Right atrium auricular region (tissue), 2 donors: ENCODE measurements at regions not wholly inside any gene's neighbourhood (a gene's known extent, or its start where the extent isn't known, plus 50 kb on each side); places are given as distances from the start of the nearest gene placed in this dataset.

Experiments
- DNase-seq: peaks from one replicate; pipeline ENCODE4 v3.0.0-alpha.2; 2019; ENCODE audit warnings: low spot score
- H3K27ac ChIP-seq, 2 donors: fragments of 200-600 bp; sonication (generic); 1 replicate in 1 of 2; 2 replicates in 1 of 2; pipeline ENCODE4 v1.5.1; 2016 to 2019
- H3K27me3 ChIP-seq, 2 donors: fragments of 200-600 bp; sonication (generic); one replicate each; pipeline versions ENCODE4 v1.5.1 to v1.6.0; 2017 to 2019
- H3K36me3 ChIP-seq: fragments of 200-600 bp; sonication (generic); one replicate; pipeline ENCODE4 v1.5.1; 2016
- H3K4me1 ChIP-seq, 2 donors: fragments of 200-600 bp; sonication (generic); one replicate each; pipeline versions ENCODE4 v1.5.1 to v1.6.0; 2017 to 2019
- H3K4me3 ChIP-seq, 2 donors: fragments of 200-600 bp; sonication (generic); 1 replicate in 1 of 2; 2 replicates in 1 of 2; pipeline ENCODE4 v1.5.1; 2017 to 2019; ENCODE audit warnings: mild to moderate bottlenecking in 1 of 2, moderate library complexity in 1 of 2
- H3K9me3 ChIP-seq, 2 donors: fragments of 200-600 bp; sonication (generic); one replicate each; pipeline ENCODE4 v1.5.1; 2019
- CTCF ChIP-seq, 2 donors: fragments of 200-600 bp; sonication (generic); IDR thresholded peaks; one replicate each; pipeline ENCODE4 v1.5.1; 2019; ENCODE audit warnings: antibody characterized with exemption in 2 of 2

- DNase-seq = no peak
- Histone ChIP-seq H3K4me3 (no peak overlapping the region), H3K27ac (no peak overlapping the region), H3K27me3 (no peaks in the 10 kb centered on the region), H3K36me3 (no peaks in the 10 kb centered on the region), H3K4me1 (no peaks in the 10 kb centered on the region), H3K9me3 (no peaks in the 10 kb centered on the region)
- TF ChIP-seq CTCF (IDR thresholded peaks at IDR 0.05) = no peak
These were observed 1140.6 kb upstream of the LRRTM1 start for GRCh38 chr2:81445176-81445575.

GRCh38 chr2:81437456-81438000 is 1133.0 kb upstream of the LRRTM1 start:
- no peak for DNase-seq
- no peak overlapping the region for H3K4me3 ChIP-seq
- TF ChIP-seq CTCF (IDR thresholded peaks at IDR 0.05) = no peak
- no peak overlapping the region for H3K27ac ChIP-seq
- no peaks in the 10 kb centered on the region for H3K36me3 ChIP-seq
- no peaks in the 10 kb centered on the region for H3K4me1 ChIP-seq
- H3K9me3 ChIP-seq = no peaks in the 10 kb centered on the region
- no peaks in the 10 kb centered on the region for H3K27me3 ChIP-seq

- H3K9me3 ChIP-seq = no peaks in the 10 kb centered on the region
- no peaks in the 10 kb centered on the region for H3K36me3 ChIP-seq
- DNase-seq = no peak
- no peak overlapping the region for H3K27ac ChIP-seq
- TF ChIP-seq CTCF (IDR thresholded peaks at IDR 0.05) = no peak
- no peaks in the 10 kb centered on the region for H3K4me1 ChIP-seq
- no peaks in the 10 kb centered on the region for H3K27me3 ChIP-seq
- H3K4me3 ChIP-seq = no peak overlapping the region
These were observed 1131.7 kb upstream of the LRRTM1 start for GRCh38 chr2:81436256-81436655.

GRCh38 chr2:81412681-81413080 is 1108.1 kb upstream of the LRRTM1 start:
- Histone ChIP-seq H3K9me3 (no peaks in the 10 kb centered on the region), H3K27ac (no peak overlapping the region), H3K4me1 (no peaks in the 10 kb centered on the region), H3K27me3 (no peaks in the 10 kb centered on the region), H3K4me3 (no peak overlapping the region), H3K36me3 (no peaks in the 10 kb centered on the region)
- TF ChIP-seq CTCF (IDR thresholded peaks at IDR 0.05) = no peak
- DNase-seq = no peak

GRCh38 chr2:81403508-81403907 is 1099.0 kb upstream of the LRRTM1 start:
- no peak for DNase-seq
- Histone ChIP-seq H3K36me3 (no peaks in the 10 kb centered on the region), H3K9me3 (no peaks in the 10 kb centered on the region), H3K4me3 (no peak overlapping the region), H3K27ac (no peak overlapping the region), H3K4me1 (no peaks in the 10 kb centered on the region), H3K27me3 (no peaks in the 10 kb centered on the region)
- no peak for TF ChIP-seq CTCF (IDR thresholded peaks at IDR 0.05)

- H3K4me1 ChIP-seq = no peaks in the 10 kb centered on the region
- DNase-seq = no peak
- no peak overlapping the region for H3K27ac ChIP-seq
- no peak overlapping the region for H3K4me3 ChIP-seq
- no peak for TF ChIP-seq CTCF (IDR thresholded peaks at IDR 0.05)
- H3K9me3 ChIP-seq = no peaks in the 10 kb centered on the region
- H3K27me3 ChIP-seq = no peaks in the 10 kb centered on the region
- no peaks in the 10 kb centered on the region for H3K36me3 ChIP-seq
These were observed 1092.0 kb upstream of the LRRTM1 start for GRCh38 chr2:81396417-81397019.
